CD4-positive, alpha-beta memory T cell (primary cell): ENCODE measurements at regions not wholly inside any gene's neighbourhood (a gene's known extent, or its start where the extent isn't known, plus 50 kb on each side); places are given as distances from the start of the nearest gene placed in this dataset.

Experiments used
- CTCF ChIA-PET: fragments of 350-600 bp; sonication (Branson Sonifier 250); formaldehyde crosslinking; loops from one replicate; lab custom pipeline; 2021; ENCODE audit warnings: inconsistent platforms; ENCODE audit not compliant: partially characterized antibody; lab: Charles Lee
- POLR2A ChIA-PET: fragments of 350-600 bp; sonication (Branson Sonifier 250); formaldehyde crosslinking; loops from one replicate; lab custom pipeline; 2021; ENCODE audit not compliant: partially characterized antibody; lab: Charles Lee
- DNase-seq, 5 donors: peaks; one replicate each; pipeline versions ENCODE4 v3.0.0 to v3.0.0-alpha.2; 2020 to 2022; ENCODE audit warnings: mixed read lengths in 1 of 5
- H3K27ac ChIP-seq: one replicate; pipeline ENCODE4 v1.7.0; 2013; ENCODE audit warnings: low read depth, low read length
- H3K27me3 ChIP-seq: 2 replicates; pipeline ENCODE4 v1.7.0; 2013; ENCODE audit warnings: mild to moderate bottlenecking, low read length, moderate library complexity; ENCODE audit not compliant: insufficient read depth
- H3K36me3 ChIP-seq: 2 replicates; pipeline ENCODE4 v1.7.0; 2013; ENCODE audit warnings: mild to moderate bottlenecking, low read length, moderate library complexity; ENCODE audit not compliant: insufficient read depth
- H3K4me1 ChIP-seq: 2 replicates; pipeline ENCODE4 v1.7.0; 2013; ENCODE audit warnings: mild to moderate bottlenecking, low read length, moderate library complexity; ENCODE audit not compliant: insufficient read depth
- H3K4me3 ChIP-seq, 2 donors: one replicate each; pipeline ENCODE4 v1.7.0; 2013; ENCODE audit warnings: low read length in 2 of 2, mild to moderate bottlenecking in 1 of 2
- H3K9me3 ChIP-seq, 2 donors: one replicate each; pipeline ENCODE4 v1.7.0; 2013; ENCODE audit warnings: low read length in 2 of 2, control low read depth in 1 of 2; ENCODE audit not compliant: control insufficient read depth in 1 of 2
- H3K27ac Mint-ChIP-seq, 7 donors: one replicate each; pipeline ENCODE4 v1.8.0; 2020 to 2021; ENCODE audit warnings: mixed read lengths in 7 of 7, mild to moderate bottlenecking in 6 of 7, inconsistent platforms in 3 of 7, moderate library complexity in 3 of 7
- H3K27me3 Mint-ChIP-seq, 2 donors: one replicate each; pipeline ENCODE4 v1.8.0; 2020 to 2021; ENCODE audit warnings: mixed read lengths in 2 of 2
- H3K36me3 Mint-ChIP-seq, 2 donors: one replicate each; pipeline ENCODE4 v1.8.0; 2020 to 2021; ENCODE audit warnings: mixed read lengths in 2 of 2, inconsistent platforms in 1 of 2, mild to moderate bottlenecking in 1 of 2
- H3K4me1 Mint-ChIP-seq, 4 donors: one replicate each; pipeline ENCODE4 v1.8.0; 2020 to 2021; ENCODE audit warnings: mixed read lengths in 4 of 4, mild to moderate bottlenecking in 1 of 4
- H3K4me3 Mint-ChIP-seq, 8 donors: one replicate each; pipeline ENCODE4 v1.8.0; 2020 to 2021; ENCODE audit warnings: mixed read lengths in 8 of 8, mild to moderate bottlenecking in 7 of 8, moderate library complexity in 6 of 8, inconsistent platforms in 3 of 8
- H3K9me3 Mint-ChIP-seq, 8 donors: one replicate each; pipeline ENCODE4 v1.8.0; 2020 to 2021; ENCODE audit warnings: mixed read lengths in 8 of 8, mild to moderate bottlenecking in 5 of 8, inconsistent platforms in 3 of 8, moderate library complexity in 1 of 8
- intact Hi-C: fragments of 100-400 bp; cut with micrococcal nuclease; formaldehyde crosslinking; loops from one replicate; pipeline ENCODE4 v1.15.1; 2023

- Histone ChIP-seq H3K36me3 (no peaks in the 10 kb centered on the region), H3K4me1 (no peaks in the 10 kb centered on the region), H3K9me3 (no peaks in the 10 kb centered on the region), H3K27ac (no peak overlapping the region), H3K27me3 (no peaks in the 10 kb centered on the region), H3K4me3 (no peak overlapping the region)
- Mint-ChIP-seq H3K27me3 (peaks cover 0 to 2% of the 10 kb centered on the region in 2 donors), H3K36me3 (no peaks in the 10 kb centered on the region), H3K9me3 (no peaks in the 10 kb centered on the region), H3K4me3 (no peak overlapping the region), H3K4me1 (no peaks in the 10 kb centered on the region), H3K27ac (peak overlapping the region in 1 of 7 donors; percentile 3)
- POLR2A ChIA-PET, result no interaction called here
- no peak for DNase-seq
- CTCF ChIA-PET, result no interaction called here
- intact Hi-C loops, result no loop called here
These were observed 129.8 kb downstream of the UGT8 start for GRCh38 chr4:114728426-114728825.

- no peak for DNase-seq
- no peaks in the 10 kb centered on the region for H3K4me1 Mint-ChIP-seq
- Histone ChIP-seq H3K4me1 (no peaks in the 10 kb centered on the region), H3K27me3 (no peaks in the 10 kb centered on the region), H3K27ac (no peak overlapping the region), H3K9me3 (no peaks in the 10 kb centered on the region), H3K4me3 (no peak overlapping the region), H3K36me3 (no peaks in the 10 kb centered on the region)
- H3K36me3 Mint-ChIP-seq, result no peaks in the 10 kb centered on the region
- CTCF ChIA-PET, result no interaction called here
- H3K4me3 Mint-ChIP-seq, result no peak overlapping the region
- H3K9me3 Mint-ChIP-seq, result no peaks in the 10 kb centered on the region
- peaks cover 0 to 2% of the 10 kb centered on the region in 2 donors for H3K27me3 Mint-ChIP-seq
- H3K27ac Mint-ChIP-seq, result no peak overlapping the region
- POLR2A ChIA-PET, result no interaction called here
- intact Hi-C loops, result no loop called here
These were observed 130.6 kb downstream of the UGT8 start for GRCh38 chr4:114729068-114729738.

GRCh38 chr4:114734594-114734993 lies 136.0 kb downstream of the UGT8 start:
- no peaks in the 10 kb centered on the region for H3K4me1 Mint-ChIP-seq
- Histone ChIP-seq H3K27ac (no peak overlapping the region), H3K4me1 (no peaks in the 10 kb centered on the region), H3K9me3 (no peaks in the 10 kb centered on the region), H3K36me3 (no peaks in the 10 kb centered on the region), H3K4me3 (no peak overlapping the region), H3K27me3 (no peaks in the 10 kb centered on the region)
- ChIA-PET CTCF (no interaction called here), POLR2A (no interaction called here)
- no peak overlapping the region for H3K27ac Mint-ChIP-seq
- intact Hi-C loops, result no loop called here
- H3K36me3 Mint-ChIP-seq, result no peaks in the 10 kb centered on the region
- no peak overlapping the region for H3K4me3 Mint-ChIP-seq
- H3K9me3 Mint-ChIP-seq, result peaks cover 0 to 1% (median 0%) of the 10 kb centered on the region in 8 donors
- peaks cover 0 to 3% of the 10 kb centered on the region in 2 donors for H3K27me3 Mint-ChIP-seq
- DNase-seq, result no peak

- ChIA-PET POLR2A (no interaction called here), CTCF (no interaction called here)
- Histone ChIP-seq H3K9me3 (no peaks in the 10 kb centered on the region), H3K27me3 (no peaks in the 10 kb centered on the region), H3K27ac (no peak overlapping the region), H3K4me3 (no peak overlapping the region), H3K4me1 (no peaks in the 10 kb centered on the region), H3K36me3 (no peaks in the 10 kb centered on the region)
- DNase-seq, result no peak
- no peaks in the 10 kb centered on the region for H3K4me1 Mint-ChIP-seq
- no peak overlapping the region for H3K27ac Mint-ChIP-seq
- H3K9me3 Mint-ChIP-seq, result no peaks in the 10 kb centered on the region
- H3K27me3 Mint-ChIP-seq, result peaks cover 0 to 3% of the 10 kb centered on the region in 2 donors
- H3K36me3 Mint-ChIP-seq, result no peaks in the 10 kb centered on the region
- intact Hi-C loops, result no loop called here
- no peak overlapping the region for H3K4me3 Mint-ChIP-seq
These were observed 154.0 kb downstream of the UGT8 start for GRCh38 chr4:114752391-114753165.

GRCh38 chr4:114754616-114755015 lies 156.0 kb downstream of the UGT8 start:
- no peak overlapping the region for H3K27ac Mint-ChIP-seq
- H3K4me1 ChIP-seq, result no peaks in the 10 kb centered on the region
- no peaks in the 10 kb centered on the region for H3K36me3 Mint-ChIP-seq
- DNase-seq, result no peak
- peaks cover 0 to 3% of the 10 kb centered on the region in 2 donors for H3K27me3 Mint-ChIP-seq
- intact Hi-C loops, result no loop called here
- no peaks in the 10 kb centered on the region for H3K4me1 Mint-ChIP-seq
- ChIA-PET CTCF (no interaction called here), POLR2A (no interaction called here)
- no peak overlapping the region for H3K27ac ChIP-seq
- no peaks in the 10 kb centered on the region for H3K9me3 Mint-ChIP-seq
- no peaks in the 10 kb centered on the region for H3K36me3 ChIP-seq
- no peak overlapping the region for H3K4me3 ChIP-seq
- peak overlapping the region in 1 of 8 donors; percentile 7 for H3K4me3 Mint-ChIP-seq
- no peaks in the 10 kb centered on the region for H3K27me3 ChIP-seq
- no peaks in the 10 kb centered on the region for H3K9me3 ChIP-seq

- H3K4me3 Mint-ChIP-seq, result no peak overlapping the region
- H3K27ac ChIP-seq, result no peak overlapping the region
- DNase-seq, result no peak
- no peaks in the 10 kb centered on the region for H3K27me3 Mint-ChIP-seq
- no peaks in the 10 kb centered on the region for H3K9me3 Mint-ChIP-seq
- no peaks in the 10 kb centered on the region for H3K36me3 ChIP-seq
- H3K27me3 ChIP-seq, result no peaks in the 10 kb centered on the region
- H3K4me3 ChIP-seq, result no peak overlapping the region
- H3K4me1 Mint-ChIP-seq, result no peaks in the 10 kb centered on the region
- H3K4me1 ChIP-seq, result no peaks in the 10 kb centered on the region
- ChIA-PET CTCF (no interaction called here), POLR2A (no interaction called here)
- H3K36me3 Mint-ChIP-seq, result no peaks in the 10 kb centered on the region
- no peaks in the 10 kb centered on the region for H3K9me3 ChIP-seq
- intact Hi-C loops, result no loop called here
- no peak overlapping the region for H3K27ac Mint-ChIP-seq
These were observed 159.5 kb downstream of the UGT8 start for GRCh38 chr4:114758066-114758465.

GRCh38 chr4:114768501-114768900 lies 169.9 kb downstream of the UGT8 start:
- H3K27ac ChIP-seq, result no peak overlapping the region
- no peak for DNase-seq
- no peaks in the 10 kb centered on the region for H3K27me3 ChIP-seq
- Mint-ChIP-seq H3K27ac (no peak overlapping the region), H3K36me3 (no peaks in the 10 kb centered on the region), H3K27me3 (no peaks in the 10 kb centered on the region), H3K9me3 (peaks cover 0 to 1% (median 0%) of the 10 kb centered on the region in 8 donors), H3K4me3 (no peak overlapping the region), H3K4me1 (no peaks in the 10 kb centered on the region)
- CTCF ChIA-PET, result no interaction called here
- no peaks in the 10 kb centered on the region for H3K9me3 ChIP-seq
- POLR2A ChIA-PET, result no interaction called here
- intact Hi-C loops, result no loop called here
- H3K4me3 ChIP-seq, result no peak overlapping the region
- H3K4me1 ChIP-seq, result no peaks in the 10 kb centered on the region
- H3K36me3 ChIP-seq, result no peaks in the 10 kb centered on the region
